NT2/D1 (cell line): ENCODE measurements at regions not wholly inside any gene's neighbourhood (a gene's known extent, or its start where the extent isn't known, plus 50 kb on each side); places are given as distances from the start of the nearest gene placed in this dataset.

ENCODE experiments used
- SUZ12 ChIP-seq: IDR thresholded peaks from 2 replicates; pipeline ENCODE4 v1.6.1; 2011; ENCODE audit not compliant: insufficient read length, insufficient read depth; ENCODE audit errors: extremely low read depth
- YY1 ChIP-seq: IDR thresholded peaks from 2 replicates; pipeline ENCODE4 v1.6.1; 2011; ENCODE audit not compliant: insufficient read length, insufficient read depth
- ZNF274 ChIP-seq: IDR thresholded peaks from 2 replicates; pipeline ENCODE4 v1.6.1; 2011; ENCODE audit warnings: mild to moderate bottlenecking, low read depth, low read length

DNA sequence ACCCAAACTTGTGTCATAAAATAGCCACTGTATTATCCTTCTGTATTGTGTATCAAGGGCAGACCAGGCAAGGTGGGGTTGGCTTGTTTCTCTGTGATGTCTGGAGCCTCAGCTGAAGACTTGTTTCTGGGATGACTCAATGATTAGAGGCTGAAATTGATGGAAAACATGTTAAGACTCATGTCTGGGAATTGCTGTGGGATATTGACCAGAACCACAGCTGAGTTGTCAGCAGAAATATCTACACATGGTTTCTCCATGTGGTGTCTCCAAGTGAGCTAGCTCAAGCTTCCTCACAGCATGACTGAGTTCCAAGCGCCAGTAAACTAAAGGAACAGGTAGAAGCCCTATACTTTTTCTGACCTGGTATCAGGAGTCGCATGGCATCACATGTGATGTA, 128.5 kb upstream of the SYNDIG1 start:
- TF ChIP-seq ZNF274 (no peak), YY1 (no peak), SUZ12 (no peak)
